Endodermal cell (in vitro differentiated cells): ENCODE measurements at regions not wholly inside any gene's neighbourhood (a gene's known extent, or its start where the extent isn't known, plus 50 kb on each side); places are given as distances from the start of the nearest gene placed in this dataset.
"Not testable (repeated sequence)": the region's sequence is repeated elsewhere in the genome, so short reads cannot be mapped to it uniquely, and the experiment has no call there.

Experiments used
- DNase-seq: peaks from one replicate; pipeline ENCODE4 v3.0.0-alpha.2; 2017
- H3K27ac ChIP-seq: 2 replicates; pipeline ENCODE4 v1.5.1; 2013; ENCODE audit warnings: mild to moderate bottlenecking, low read depth, low read length, moderate library complexity
- H3K27me3 ChIP-seq: 2 replicates; pipeline ENCODE4 v1.6.1; 2013; ENCODE audit warnings: mild to moderate bottlenecking, low read length, moderate library complexity; ENCODE audit not compliant: insufficient read depth, control insufficient read depth, poor library complexity, severe bottlenecking
- H3K36me3 ChIP-seq: 2 replicates; pipeline ENCODE4 v1.7.0; 2013; ENCODE audit warnings: mild to moderate bottlenecking, low read length, moderate library complexity; ENCODE audit not compliant: control insufficient read depth, insufficient read depth
- H3K4me1 ChIP-seq: one replicate; pipeline ENCODE4 v1.7.0; 2013; ENCODE audit warnings: low read length; ENCODE audit not compliant: control insufficient read depth, insufficient read depth
- H3K4me3 ChIP-seq: 2 replicates; pipeline ENCODE4 v1.5.1; 2013; ENCODE audit warnings: mild to moderate bottlenecking, low read length, moderate library complexity
- H3K9ac ChIP-seq: 2 replicates; pipeline ENCODE4 v1.6.1; 2013; ENCODE audit warnings: mild to moderate bottlenecking, low read length, moderate library complexity; ENCODE audit not compliant: poor library complexity, severe bottlenecking; ENCODE audit errors: extremely low read depth
- H3K9me3 ChIP-seq: 2 replicates; pipeline ENCODE4 v1.6.1; 2013; ENCODE audit warnings: mild to moderate bottlenecking, low read length, moderate library complexity; ENCODE audit not compliant: control insufficient read depth
- H3K27ac Mint-ChIP-seq: 2 replicates; pipeline ENCODE4 v1.8.0; 2020; ENCODE audit warnings: mixed read lengths
- H3K27me3 Mint-ChIP-seq: 2 replicates; pipeline ENCODE4 v1.8.0; 2021; ENCODE audit warnings: mild to moderate bottlenecking, mixed read lengths; ENCODE audit not compliant: insufficient read depth
- H3K36me3 Mint-ChIP-seq: 2 replicates; pipeline ENCODE4 v1.8.0; 2020; ENCODE audit warnings: low read depth, mixed read lengths
- H3K4me1 Mint-ChIP-seq: 2 replicates; pipeline ENCODE4 v1.8.0; 2020; ENCODE audit warnings: mixed read lengths
- H3K4me3 Mint-ChIP-seq: 2 replicates; pipeline ENCODE4 v1.8.0; 2020; ENCODE audit warnings: mild to moderate bottlenecking, moderate library complexity, mixed read lengths
- H3K9me3 Mint-ChIP-seq: 2 replicates; pipeline ENCODE4 v1.8.0; 2020; ENCODE audit warnings: mild to moderate bottlenecking, mixed read lengths
- CTCF ChIP-seq: fragments of 200-600 bp; sonication (generic); conservative IDR thresholded peaks from 2 replicates; pipeline ENCODE4 v1.5.0; 2021; ENCODE audit warnings: antibody characterized with exemption, mild to moderate bottlenecking
- WGBS, 2 experiments: methylation state at CpG; one replicate each; pipeline versions ENCODE4 v1.1.5 to v1.1.7; 2013; ENCODE audit warnings: missing lambda C conversion rate in 2 of 2, mixed read lengths in 1 of 2; ENCODE audit not compliant: insufficient coverage in 1 of 2, insufficient read length in 1 of 2; 5-methylcytosine and 5-hydroxymethylcytosine counted together

- no peaks in the 10 kb centered on the region for H3K36me3 Mint-ChIP-seq
- H3K27me3 Mint-ChIP-seq = no peaks in the 10 kb centered on the region
- H3K4me3 Mint-ChIP-seq = no peak overlapping the region
- peak overlapping the region; percentile 62 for H3K27ac ChIP-seq
- no peak for DNase-seq
- H3K27ac Mint-ChIP-seq = no peak overlapping the region
- TF ChIP-seq CTCF = no peak
- H3K4me1 ChIP-seq = peaks cover 15% of the 10 kb centered on the region
- H3K4me3 ChIP-seq = no peak overlapping the region
- H3K9ac ChIP-seq = no peak overlapping the region
- no peaks in the 10 kb centered on the region for H3K36me3 ChIP-seq
- WGBS, 2 experiments = 83% methylated on average over 1 of the region's 1 CpG; no CpG with 5 or more reads in 1 of the 2 experiments
- H3K27me3 ChIP-seq = no peaks in the 10 kb centered on the region
- peaks cover 67% of the 10 kb centered on the region for H3K4me1 Mint-ChIP-seq
- peaks cover 21% of the 10 kb centered on the region for H3K9me3 ChIP-seq
- no peaks in the 10 kb centered on the region for H3K9me3 Mint-ChIP-seq
Measured at GRCh38 chr16:60204181-60204580, 1470.1 kb upstream of the GOT2 start.

- peaks cover 15% of the 10 kb centered on the region for H3K4me1 ChIP-seq
- TF ChIP-seq CTCF = peak; percentile 82
- no peak overlapping the region for H3K9ac ChIP-seq
- H3K9me3 ChIP-seq = peaks cover 27% of the 10 kb centered on the region
- Mint-ChIP-seq H3K4me3 (no peak overlapping the region), H3K27ac (peak overlapping the region; percentile 1), H3K4me1 (peaks cover 72% of the 10 kb centered on the region), H3K36me3 (peaks cover 1% of the 10 kb centered on the region), H3K27me3 (no peaks in the 10 kb centered on the region), H3K9me3 (peaks cover 3% of the 10 kb centered on the region)
- no peak overlapping the region for H3K4me3 ChIP-seq
- 22 to 29% methylated on average over 1 of the region's 3 CpGs for WGBS, 2 experiments
- no peak overlapping the region for H3K27ac ChIP-seq
- H3K36me3 ChIP-seq = no peaks in the 10 kb centered on the region
- no peak for DNase-seq
- no peaks in the 10 kb centered on the region for H3K27me3 ChIP-seq
Measured at GRCh38 chr16:60203525-60204124, 1469.5 kb upstream of the GOT2 start.

GRCh38 chr16:60200729-60201128 is 1466.6 kb upstream of the GOT2 start:
- H3K9ac ChIP-seq, H3K27ac ChIP-seq, H3K4me3 ChIP-seq, H3K4me3 Mint-ChIP-seq, H3K36me3 Mint-ChIP-seq, H3K36me3 ChIP-seq, H3K4me1 ChIP-seq, H3K9me3 Mint-ChIP-seq, H3K27me3 Mint-ChIP-seq, H3K27me3 ChIP-seq: not testable (repeated sequence)
- Mint-ChIP-seq H3K4me1 (peaks cover 50% of the 10 kb centered on the region), H3K27ac (peak overlapping the region; percentile 8)
- DNase-seq = peak; percentile 58
- peaks cover 32% of the 10 kb centered on the region for H3K9me3 ChIP-seq
- 87 to 92% methylated on average over 3 to 6 of the region's 6 CpGs for WGBS, 2 experiments

GRCh38 chr16:60200161-60200560 is 1466.0 kb upstream of the GOT2 start:
- Histone ChIP-seq H3K9me3 (peaks cover 32% of the 10 kb centered on the region), H3K27ac (no peak overlapping the region), H3K9ac (no peak overlapping the region), H3K4me1 (no peaks in the 10 kb centered on the region), H3K36me3 (no peaks in the 10 kb centered on the region), H3K4me3 (peak overlapping the region; percentile 28), H3K27me3 (no peaks in the 10 kb centered on the region)
- Mint-ChIP-seq H3K4me3 (no peak overlapping the region), H3K27me3 (no peaks in the 10 kb centered on the region), H3K36me3 (peaks cover 6% of the 10 kb centered on the region), H3K27ac (peak overlapping the region; percentile 50), H3K4me1 (peaks cover 49% of the 10 kb centered on the region), H3K9me3 (peaks cover 8% of the 10 kb centered on the region)
- 93 to 94% methylated on average over 5 to 6 of the region's 6 CpGs for WGBS, 2 experiments
- TF ChIP-seq CTCF = no peak
- DNase-seq = no peak
